Suppressor macrophage treated with lipopolysaccharide for 4 hours (primary cell): ENCODE measurements at regions not wholly inside any gene's neighbourhood (a gene's known extent, or its start where the extent isn't known, plus 50 kb on each side); places are given as distances from the start of the nearest gene placed in this dataset.

Experiments used
- DNase-seq: peaks from one replicate; pipeline ENCODE4 v3.0.0-alpha.2; 2020

DNA sequence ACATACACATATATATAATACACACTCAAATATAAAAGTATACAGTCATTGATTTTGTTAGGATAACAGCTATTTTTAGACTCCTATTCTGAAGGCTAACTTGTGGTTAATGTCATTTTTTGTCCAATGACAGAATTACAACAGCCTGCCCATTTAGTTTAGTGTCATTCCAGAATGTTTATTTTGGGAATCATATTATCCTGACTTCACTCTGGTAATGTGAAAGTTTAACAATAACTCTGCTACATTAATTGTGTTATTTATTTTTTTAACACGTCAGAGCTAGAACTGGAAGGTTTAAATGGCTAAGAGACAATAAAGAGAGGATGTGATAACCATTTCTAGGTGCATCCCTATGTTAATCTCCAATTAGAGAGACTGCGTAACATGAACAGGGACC lies 648.1 kb downstream of the USP25 start:
- no peak for DNase-seq

DNA sequence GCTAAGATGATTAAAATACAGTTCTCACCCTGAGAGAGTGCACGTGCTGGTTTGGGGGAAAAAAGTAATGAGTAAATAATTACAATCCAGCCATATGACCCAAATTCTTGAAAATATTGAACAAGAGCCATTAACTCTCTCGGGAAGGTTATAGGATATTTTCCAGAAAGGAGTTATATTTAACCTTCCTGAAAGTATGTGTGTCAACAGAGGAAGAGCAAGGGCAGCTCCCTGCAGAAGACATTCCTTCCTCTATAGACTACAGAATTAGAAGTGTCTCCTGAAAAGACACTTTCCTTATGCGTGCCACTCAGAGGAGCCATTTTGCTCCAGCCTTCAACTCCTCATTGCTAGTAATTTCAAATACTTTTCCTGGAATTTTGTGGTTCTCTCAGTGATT lies 648.7 kb downstream of the USP25 start:
- DNase-seq = no peak

- no peak for DNase-seq
These were observed 658.5 kb downstream of the USP25 start for GRCh38 chr21:16388291-16388690.

GRCh38 chr21:16388911-16389560 lies 659.3 kb downstream of the USP25 start:
- DNase-seq = no peak

DNA sequence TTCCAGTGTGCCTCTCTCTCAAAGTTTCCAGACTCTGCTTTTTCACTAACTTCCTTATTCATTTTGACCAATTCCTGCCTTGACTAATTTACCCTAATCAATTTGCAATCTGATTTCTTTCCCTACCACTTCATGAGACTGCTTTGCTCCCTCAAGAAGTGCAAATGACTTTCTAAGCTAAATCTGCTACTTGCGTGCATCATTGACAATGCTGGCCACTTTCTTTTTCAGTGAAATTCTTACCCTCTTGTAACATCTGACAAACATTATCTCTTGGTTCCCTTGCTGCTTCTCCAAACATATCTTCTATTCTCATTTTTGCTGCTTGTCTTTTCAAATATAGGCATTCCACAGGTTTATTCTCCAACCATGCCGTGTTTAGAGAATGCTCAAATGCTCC lies 659.9 kb downstream of the USP25 start:
- no peak for DNase-seq

- no peak for DNase-seq
These were observed 665.5 kb downstream of the USP25 start for GRCh38 chr21:16395285-16395684.

DNA sequence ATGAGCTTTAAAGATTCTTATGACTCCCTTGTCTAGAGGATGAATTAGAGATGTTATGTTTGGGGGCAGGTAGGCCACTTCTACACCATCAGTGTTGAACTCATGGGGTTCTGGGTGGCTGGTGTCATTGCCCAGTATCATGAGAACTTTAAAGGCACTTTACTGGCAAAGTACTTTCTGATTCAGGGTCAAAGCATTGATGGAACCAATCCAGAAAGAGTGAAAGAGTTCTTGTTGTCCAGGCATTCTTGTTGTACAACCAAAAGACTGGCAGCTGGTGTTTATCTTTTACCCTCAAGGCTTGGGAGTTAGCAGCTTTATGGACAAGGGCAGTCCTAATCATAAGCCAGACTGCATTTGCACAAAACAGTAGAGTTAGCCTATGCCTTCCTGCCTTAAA lies 673.0 kb downstream of the USP25 start:
- no peak for DNase-seq

DNA sequence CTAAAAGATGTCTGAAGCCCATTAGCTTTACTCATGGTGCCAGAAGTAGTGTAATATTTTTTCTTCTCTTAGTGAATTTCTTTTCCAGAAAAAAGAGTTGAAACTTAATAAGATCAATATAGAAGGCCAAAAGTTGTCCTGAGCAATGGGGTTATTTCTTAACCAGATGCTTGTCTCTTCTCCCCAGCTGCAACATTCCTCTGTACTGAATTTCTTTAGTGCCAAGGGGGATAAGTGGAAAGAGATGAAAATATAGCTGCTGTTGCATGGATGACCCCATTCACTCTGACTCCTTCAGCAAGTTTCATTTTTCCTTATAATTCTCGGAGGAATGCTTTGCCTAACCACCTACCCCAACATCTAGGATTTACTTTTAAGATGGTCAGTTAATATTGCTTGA lies 675.0 kb downstream of the USP25 start:
- no peak for DNase-seq

DNA sequence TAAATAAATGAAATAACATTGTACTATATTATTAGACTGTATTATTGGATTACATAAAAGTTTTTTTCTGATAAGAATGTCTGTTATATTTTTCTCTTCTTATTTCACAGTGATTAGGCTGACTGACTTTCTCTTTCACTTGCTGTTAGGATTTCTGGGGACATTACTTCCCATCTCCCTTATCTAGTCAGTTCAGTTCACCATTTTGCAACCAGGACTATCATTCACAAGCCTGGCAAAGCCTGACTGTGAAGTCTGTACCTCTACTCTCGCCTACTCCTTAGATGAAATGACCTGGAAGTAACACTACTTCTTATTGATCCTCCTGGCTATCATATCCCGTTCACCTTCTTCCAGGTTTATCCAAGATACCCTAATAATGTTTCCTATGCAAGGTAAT lies 676.6 kb downstream of the USP25 start:
- DNase-seq = no peak

- no peak for DNase-seq
These were observed 677.8 kb downstream of the USP25 start for GRCh38 chr21:16407403-16408240.

DNA sequence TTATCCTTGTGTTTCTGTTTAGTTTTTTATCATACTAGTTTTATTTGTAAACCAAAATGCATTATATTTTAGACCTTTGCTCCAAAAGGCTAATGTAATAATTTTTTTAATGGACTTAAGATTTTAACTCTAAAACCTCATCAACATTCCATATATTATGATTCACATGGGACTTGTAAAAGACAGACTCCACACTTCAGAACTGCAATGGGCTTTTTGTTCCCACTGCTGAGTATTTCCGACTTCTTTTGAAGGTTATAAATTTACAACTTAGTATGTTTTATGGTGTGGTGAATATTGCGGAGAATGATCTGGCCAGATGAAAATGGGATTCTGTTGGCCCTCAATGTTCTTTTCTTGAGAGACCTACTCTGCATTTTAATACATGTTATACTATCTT lies 678.5 kb downstream of the USP25 start:
- DNase-seq = no peak

DNA sequence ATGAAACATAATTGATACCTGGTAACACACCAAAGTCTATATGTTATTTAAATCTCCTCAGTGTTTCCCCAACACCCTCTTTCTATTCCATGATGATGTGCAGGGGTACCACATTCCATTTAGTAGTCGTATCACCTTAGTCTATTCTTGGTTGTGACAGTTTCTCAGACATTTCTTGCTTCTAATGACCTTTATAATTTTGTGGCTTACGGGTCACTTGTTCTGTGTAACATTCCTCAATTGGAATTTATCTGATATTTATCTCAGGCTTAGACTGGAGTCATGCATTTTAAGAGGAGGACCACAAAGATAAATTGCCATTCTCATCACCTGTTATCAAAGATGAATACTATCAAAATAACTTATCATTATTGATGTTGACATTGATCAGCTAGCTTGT lies 679.6 kb downstream of the USP25 start:
- no peak for DNase-seq

- DNase-seq = no peak
These were observed 688.4 kb downstream of the USP25 start for GRCh38 chr21:16418226-16418625.

DNA sequence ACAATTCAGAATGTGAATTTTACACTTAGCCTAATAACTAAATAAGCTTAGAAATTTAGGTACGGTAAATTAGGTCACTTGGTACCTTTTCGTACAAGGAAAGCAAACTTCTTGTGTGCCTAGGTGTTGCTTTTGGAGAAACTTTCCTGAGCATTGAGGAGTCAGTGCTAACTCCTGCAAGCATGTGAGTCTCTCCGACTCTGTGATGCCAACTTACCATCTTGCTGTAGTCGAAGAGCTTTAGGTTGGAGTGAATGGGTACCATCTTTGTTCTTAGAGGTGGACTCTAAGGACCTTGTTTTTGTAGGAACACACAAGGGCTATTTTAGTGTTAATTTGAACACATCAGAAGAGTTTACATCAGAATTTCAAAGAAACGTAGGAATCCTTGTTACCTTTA lies 688.9 kb downstream of the USP25 start:
- DNase-seq = no peak

- DNase-seq = no peak
These were observed 689.6 kb downstream of the USP25 start for GRCh38 chr21:16419188-16419921.

DNA sequence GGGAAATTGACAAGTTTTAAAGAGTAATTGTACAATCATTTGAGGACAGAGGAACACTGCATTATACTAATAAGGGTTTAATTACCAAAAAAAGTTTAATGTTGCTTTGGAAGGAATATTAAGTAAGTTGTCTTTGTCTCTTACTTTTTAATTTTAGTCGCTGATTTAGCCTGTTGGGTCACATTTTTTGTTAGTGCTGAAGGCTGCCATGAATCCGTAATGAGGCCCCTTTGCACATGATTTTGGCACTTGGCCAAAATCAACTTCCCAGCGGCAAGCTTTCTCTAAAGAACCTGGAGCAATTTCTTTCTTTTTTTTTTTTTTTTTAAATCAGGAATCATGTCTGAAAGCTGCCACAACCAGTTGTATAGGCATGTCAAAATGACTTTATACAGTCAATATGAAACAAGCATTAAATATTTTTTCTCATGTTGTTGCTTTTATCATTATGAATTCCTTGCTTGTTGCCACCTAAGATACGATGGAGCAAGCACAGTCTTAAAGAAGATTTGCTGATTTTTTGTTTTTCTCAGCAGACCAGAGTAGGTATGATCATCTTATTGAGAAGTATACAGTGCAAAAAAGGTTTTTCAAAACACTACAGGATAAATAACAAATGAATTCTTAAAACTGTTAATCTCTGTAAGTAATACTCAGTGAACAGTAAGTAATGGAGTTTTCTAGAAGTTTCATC lies 690.4 kb downstream of the USP25 start:
- DNase-seq = no peak

GRCh38 chr21:16421007-16421406 lies 691.2 kb downstream of the USP25 start:
- DNase-seq = no peak

DNA sequence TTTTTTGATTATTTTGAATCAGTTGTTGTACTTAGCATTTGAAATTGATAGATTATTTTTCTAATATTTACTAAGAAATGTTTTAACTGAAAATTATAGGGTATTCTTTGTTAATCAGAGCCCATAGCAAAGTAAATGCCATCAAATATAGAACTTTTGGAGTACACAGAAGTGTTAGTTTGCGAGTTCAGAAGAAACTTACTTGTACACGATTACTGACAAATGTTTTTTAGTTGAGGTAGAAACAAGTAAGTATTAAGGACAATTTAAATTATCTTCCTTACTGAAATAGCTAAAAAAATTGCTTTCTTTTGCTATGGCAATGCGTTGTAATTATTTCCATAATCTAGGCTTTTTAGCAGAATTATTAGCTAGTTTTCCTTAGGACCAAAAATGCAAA lies 692.2 kb downstream of the USP25 start:
- no peak for DNase-seq

- no peak for DNase-seq
These were observed 692.9 kb downstream of the USP25 start for GRCh38 chr21:16422702-16423101.

DNA sequence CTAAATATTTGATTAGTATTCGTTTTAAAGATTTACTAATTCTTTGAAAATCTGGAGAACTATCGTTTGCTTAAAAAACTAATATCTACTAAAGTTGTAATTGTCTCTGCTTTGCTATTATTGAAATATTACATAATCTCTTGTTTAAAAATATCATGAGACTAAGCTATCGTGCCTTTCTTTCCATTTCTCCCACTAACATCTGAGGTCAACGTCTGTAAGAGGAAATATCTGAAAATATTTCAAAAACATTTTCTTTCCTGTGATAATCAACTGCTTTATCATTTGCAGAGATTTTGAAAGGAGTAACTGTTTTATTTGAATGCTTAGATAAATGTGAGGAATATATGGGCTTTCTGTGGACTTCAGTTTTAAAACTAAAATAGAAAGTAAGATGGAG lies 694.1 kb downstream of the USP25 start:
- DNase-seq = no peak

DNA sequence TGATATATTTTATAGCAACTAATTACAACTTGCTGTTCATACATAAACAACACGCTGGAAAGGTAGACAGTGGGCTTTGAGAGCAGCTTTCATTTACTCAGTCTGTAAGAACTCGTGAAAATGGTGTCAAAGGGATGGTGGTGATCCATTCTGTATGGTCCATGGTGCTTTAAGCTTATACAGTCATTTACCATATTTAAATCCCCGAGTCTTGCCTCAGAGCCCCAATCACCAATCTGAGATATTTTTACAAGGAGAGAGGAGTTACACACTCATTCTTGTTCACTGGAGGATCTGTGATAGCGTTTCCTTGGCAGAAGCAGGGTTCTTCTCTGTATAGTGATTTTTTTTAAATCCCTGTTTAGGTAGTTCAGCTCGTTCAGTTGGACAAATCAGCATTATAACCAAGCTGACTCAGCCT lies 694.6 kb downstream of the USP25 start:
- no peak for DNase-seq

DNA sequence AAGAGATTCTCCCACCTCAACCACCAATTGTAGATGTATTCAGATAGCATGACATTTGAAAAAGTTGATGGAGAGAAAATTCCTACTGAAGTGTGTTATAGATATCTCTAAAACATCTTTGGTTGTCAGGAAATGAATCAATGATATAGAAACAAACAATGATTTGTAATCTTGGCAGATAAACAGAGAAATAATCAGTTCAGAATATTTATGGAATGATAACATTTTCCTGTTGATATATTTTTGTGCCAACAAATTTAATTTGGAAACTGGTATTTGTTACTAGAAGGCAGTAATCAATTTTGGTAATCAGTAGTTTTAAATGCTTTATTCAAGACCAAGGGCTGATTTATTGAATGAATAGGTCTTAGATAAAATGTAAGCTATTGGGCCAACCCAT lies 695.6 kb downstream of the USP25 start:
- DNase-seq = no peak

DNA sequence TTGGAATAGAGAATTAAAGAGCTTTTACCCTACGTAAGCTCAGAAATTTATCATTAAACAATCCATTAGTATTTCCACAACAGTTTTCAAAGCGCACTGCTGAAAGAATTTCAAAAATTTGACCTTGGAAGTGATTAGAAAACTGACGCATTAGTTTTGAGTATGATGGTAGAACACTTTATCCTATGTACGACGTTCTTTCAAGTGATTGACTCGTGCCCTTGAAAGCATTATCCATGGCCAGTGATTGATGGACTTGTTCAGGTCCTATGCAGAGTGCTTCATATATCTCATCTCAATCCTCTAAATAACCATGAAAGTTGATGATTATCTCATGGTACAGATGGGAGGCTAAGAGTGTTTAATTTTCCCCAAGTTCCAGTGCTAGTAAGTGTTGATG lies 697.2 kb downstream of the USP25 start:
- no peak for DNase-seq
